H1 (cell line): ENCODE measurements at regions not wholly inside any gene's neighbourhood (a gene's known extent, or its start where the extent isn't known, plus 50 kb on each side); places are given as distances from the start of the nearest gene placed in this dataset.

Experiments
- HDAC6 ChIP-seq: IDR thresholded peaks from one replicate; pipeline ENCODE4 v1.7.1; 2012; ENCODE audit warnings: low read depth, mild to moderate bottlenecking, inconsistent platforms, low read length, moderate library complexity
- SAP30 ChIP-seq: fragments of 300-600 bp; sonication (generic); IDR thresholded peaks from 2 replicates; pipeline ENCODE4 v1.7.1; 2012; ENCODE audit warnings: low read length, moderate library complexity, mild to moderate bottlenecking, inconsistent platforms; ENCODE audit not compliant: insufficient read depth, insufficient replicate concordance

DNA sequence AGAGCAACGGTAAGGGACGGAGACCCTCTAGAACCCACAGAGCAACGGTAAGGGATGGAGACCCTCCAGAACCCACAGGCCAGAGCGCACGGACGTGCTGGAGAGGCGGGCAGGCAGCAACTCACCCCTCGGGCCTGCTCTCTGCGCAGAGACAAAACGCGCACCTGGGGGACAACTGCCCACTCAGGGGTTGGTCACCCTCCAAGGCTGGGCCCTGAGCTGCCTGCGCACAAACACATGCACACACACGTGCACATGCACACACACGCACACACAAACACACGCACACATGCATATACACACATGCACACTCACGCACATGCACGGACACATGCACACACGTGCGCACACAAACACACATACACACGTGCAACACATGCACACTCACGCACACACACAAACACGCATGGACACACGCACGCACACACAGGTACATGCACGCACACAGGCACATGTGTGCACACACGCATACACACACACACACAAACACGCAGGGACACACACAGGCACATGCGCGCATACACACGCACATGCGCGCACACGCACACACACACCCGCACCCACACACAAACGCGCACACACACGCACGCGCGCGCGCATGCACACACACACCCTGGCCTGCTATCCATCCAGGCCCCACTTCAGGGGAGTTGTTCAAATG lies 88.3 kb downstream of the NCOR2 start (continued):
- no peak for TF ChIP-seq SAP30
- no peak for TF ChIP-seq HDAC6
- TF ChIP-seq, all 59 proteins: peak for 0
